Hepatocyte (in vitro differentiated cells): ENCODE measurements at regions not wholly inside any gene's neighbourhood (a gene's known extent, or its start where the extent isn't known, plus 50 kb on each side); places are given as distances from the start of the nearest gene placed in this dataset.

Experiments
- EZH2 ChIP-seq: fragments of 200-600 bp; sonication (generic); IDR thresholded peaks from 2 replicates; pipeline ENCODE4 v1.6.1; 2016; ENCODE audit warnings: antibody characterized with exemption, mild to moderate bottlenecking, borderline replicate concordance
- EZH2phosphoT487 ChIP-seq: fragments of 200-600 bp; sonication (generic); IDR thresholded peaks from one replicate; pipeline ENCODE4 v1.6.1; 2018; ENCODE audit warnings: antibody characterized with exemption, mild to moderate bottlenecking, low read depth, moderate library complexity; ENCODE audit not compliant: unreplicated experiment, severe bottlenecking
- TF ChIP-seq, protein P1 (sequence below): fragments of 200-600 bp; sonication (generic); IDR thresholded peaks from 2 replicates; pipeline ENCODE4 v1.5.1; 2016; ENCODE audit warnings: antibody characterized with exemption, mild to moderate bottlenecking; ENCODE audit not compliant: poor library complexity

DNA sequence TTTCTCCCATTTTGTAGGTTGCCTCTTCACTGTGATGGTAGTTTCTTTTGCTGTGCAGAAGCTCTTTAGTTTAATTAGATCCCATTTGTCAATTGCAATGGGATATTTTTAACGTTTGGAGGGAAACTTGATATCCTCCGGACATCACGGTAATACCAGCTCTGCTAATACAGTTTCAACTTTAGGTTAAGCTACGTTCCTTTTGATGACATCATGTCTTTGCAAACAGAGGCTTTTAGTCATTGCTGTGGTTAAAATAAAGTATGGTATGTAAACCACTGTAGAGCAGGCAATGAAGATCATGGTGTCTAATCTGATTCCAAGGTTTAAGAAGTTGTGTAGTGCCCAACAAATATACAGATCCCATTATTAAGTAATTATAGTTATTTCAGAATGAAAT, 168.0 kb upstream of the CHD6 start:
- TF ChIP-seq, protein P1, sequence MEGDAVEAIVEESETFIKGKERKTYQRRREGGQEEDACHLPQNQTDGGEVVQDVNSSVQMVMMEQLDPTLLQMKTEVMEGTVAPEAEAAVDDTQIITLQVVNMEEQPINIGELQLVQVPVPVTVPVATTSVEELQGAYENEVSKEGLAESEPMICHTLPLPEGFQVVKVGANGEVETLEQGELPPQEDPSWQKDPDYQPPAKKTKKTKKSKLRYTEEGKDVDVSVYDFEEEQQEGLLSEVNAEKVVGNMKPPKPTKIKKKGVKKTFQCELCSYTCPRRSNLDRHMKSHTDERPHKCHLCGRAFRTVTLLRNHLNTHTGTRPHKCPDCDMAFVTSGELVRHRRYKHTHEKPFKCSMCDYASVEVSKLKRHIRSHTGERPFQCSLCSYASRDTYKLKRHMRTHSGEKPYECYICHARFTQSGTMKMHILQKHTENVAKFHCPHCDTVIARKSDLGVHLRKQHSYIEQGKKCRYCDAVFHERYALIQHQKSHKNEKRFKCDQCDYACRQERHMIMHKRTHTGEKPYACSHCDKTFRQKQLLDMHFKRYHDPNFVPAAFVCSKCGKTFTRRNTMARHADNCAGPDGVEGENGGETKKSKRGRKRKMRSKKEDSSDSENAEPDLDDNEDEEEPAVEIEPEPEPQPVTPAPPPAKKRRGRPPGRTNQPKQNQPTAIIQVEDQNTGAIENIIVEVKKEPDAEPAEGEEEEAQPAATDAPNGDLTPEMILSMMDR: no peak
- TF ChIP-seq EZH2: no peak
- no peak for TF ChIP-seq EZH2phosphoT487
